Peyer's patch (tissue), 4 donors: ENCODE measurements at regions not wholly inside any gene's neighbourhood (a gene's known extent, or its start where the extent isn't known, plus 50 kb on each side); places are given as distances from the start of the nearest gene placed in this dataset.

Experiments used
- CTCF ChIP-seq, 6 experiments: fragments of 450-650 bp in 4 of 6; fragments of 200-600 bp in 2 of 6; sonication (generic) in 1 of 6; IDR thresholded peaks; one replicate each; pipeline ENCODE4 v1.5.1; 2017 to 2019; ENCODE audit warnings: antibody characterized with exemption in 6 of 6, mild to moderate bottlenecking in 3 of 6, moderate library complexity in 1 of 6
- POLR2A ChIP-seq, 2 donors: fragments of 450-650 bp; IDR thresholded peaks; one replicate each; pipeline ENCODE4 v1.5.1; 2017; ENCODE audit warnings: antibody characterized with exemption in 2 of 2, mild to moderate bottlenecking in 2 of 2, moderate library complexity in 2 of 2

- TF ChIP-seq CTCF (IDR thresholded peaks at IDR 0.05) (no peak), POLR2A (IDR thresholded peaks at IDR 0.05) (no peak)
Observed at GRCh38 chr9:116039893-116040292, 113.7 kb upstream of the PAPPA start.
